Endodermal cell (in vitro differentiated cells): ENCODE measurements at regions not wholly inside any gene's neighbourhood (a gene's known extent, or its start where the extent isn't known, plus 50 kb on each side); places are given as distances from the start of the nearest gene placed in this dataset.

Experiments used
- DNase-seq: peaks from one replicate; pipeline ENCODE4 v3.0.0-alpha.2; 2017
- H3K27ac ChIP-seq: 2 replicates; pipeline ENCODE4 v1.5.1; 2013; ENCODE audit warnings: mild to moderate bottlenecking, low read depth, low read length, moderate library complexity
- H3K27me3 ChIP-seq: 2 replicates; pipeline ENCODE4 v1.6.1; 2013; ENCODE audit warnings: mild to moderate bottlenecking, low read length, moderate library complexity; ENCODE audit not compliant: insufficient read depth, control insufficient read depth, poor library complexity, severe bottlenecking
- H3K36me3 ChIP-seq: 2 replicates; pipeline ENCODE4 v1.7.0; 2013; ENCODE audit warnings: mild to moderate bottlenecking, low read length, moderate library complexity; ENCODE audit not compliant: control insufficient read depth, insufficient read depth
- H3K4me1 ChIP-seq: one replicate; pipeline ENCODE4 v1.7.0; 2013; ENCODE audit warnings: low read length; ENCODE audit not compliant: control insufficient read depth, insufficient read depth
- H3K4me3 ChIP-seq: 2 replicates; pipeline ENCODE4 v1.5.1; 2013; ENCODE audit warnings: mild to moderate bottlenecking, low read length, moderate library complexity
- H3K9ac ChIP-seq: 2 replicates; pipeline ENCODE4 v1.6.1; 2013; ENCODE audit warnings: mild to moderate bottlenecking, low read length, moderate library complexity; ENCODE audit not compliant: poor library complexity, severe bottlenecking; ENCODE audit errors: extremely low read depth
- H3K9me3 ChIP-seq: 2 replicates; pipeline ENCODE4 v1.6.1; 2013; ENCODE audit warnings: mild to moderate bottlenecking, low read length, moderate library complexity; ENCODE audit not compliant: control insufficient read depth
- H3K27ac Mint-ChIP-seq: 2 replicates; pipeline ENCODE4 v1.8.0; 2020; ENCODE audit warnings: mixed read lengths
- H3K27me3 Mint-ChIP-seq: 2 replicates; pipeline ENCODE4 v1.8.0; 2021; ENCODE audit warnings: mild to moderate bottlenecking, mixed read lengths; ENCODE audit not compliant: insufficient read depth
- H3K36me3 Mint-ChIP-seq: 2 replicates; pipeline ENCODE4 v1.8.0; 2020; ENCODE audit warnings: low read depth, mixed read lengths
- H3K4me1 Mint-ChIP-seq: 2 replicates; pipeline ENCODE4 v1.8.0; 2020; ENCODE audit warnings: mixed read lengths
- H3K4me3 Mint-ChIP-seq: 2 replicates; pipeline ENCODE4 v1.8.0; 2020; ENCODE audit warnings: mild to moderate bottlenecking, moderate library complexity, mixed read lengths
- H3K9me3 Mint-ChIP-seq: 2 replicates; pipeline ENCODE4 v1.8.0; 2020; ENCODE audit warnings: mild to moderate bottlenecking, mixed read lengths
- CTCF ChIP-seq: fragments of 200-600 bp; sonication (generic); conservative IDR thresholded peaks from 2 replicates; pipeline ENCODE4 v1.5.0; 2021; ENCODE audit warnings: antibody characterized with exemption, mild to moderate bottlenecking
- WGBS, 2 experiments: methylation state at CpG; one replicate each; pipeline versions ENCODE4 v1.1.5 to v1.1.7; 2013; ENCODE audit warnings: missing lambda C conversion rate in 2 of 2, mixed read lengths in 1 of 2; ENCODE audit not compliant: insufficient coverage in 1 of 2, insufficient read length in 1 of 2; 5-methylcytosine and 5-hydroxymethylcytosine counted together

- Mint-ChIP-seq H3K4me3 (no peak overlapping the region), H3K27me3 (no peaks in the 10 kb centered on the region), H3K9me3 (peaks cover 1% of the 10 kb centered on the region), H3K27ac (no peak overlapping the region), H3K36me3 (no peaks in the 10 kb centered on the region), H3K4me1 (no peaks in the 10 kb centered on the region)
- DNase-seq, result no peak
- no peak overlapping the region for H3K9ac ChIP-seq
- H3K36me3 ChIP-seq, result no peaks in the 10 kb centered on the region
- no peak overlapping the region for H3K27ac ChIP-seq
- no peaks in the 10 kb centered on the region for H3K4me1 ChIP-seq
- no peaks in the 10 kb centered on the region for H3K9me3 ChIP-seq
- peak; percentile 16 for TF ChIP-seq CTCF
- H3K27me3 ChIP-seq, result no peaks in the 10 kb centered on the region
- 87 to 100% methylated on average over 1 to 3 of the region's 3 CpGs for WGBS, 2 experiments
- H3K4me3 ChIP-seq, result no peak overlapping the region
These were observed 284.4 kb downstream of the OSTF1 start for GRCh38 chr9:75372499-75373268.

GRCh38 chr9:75376680-75377254 lies 288.5 kb downstream of the OSTF1 start:
- no peaks in the 10 kb centered on the region for H3K27me3 Mint-ChIP-seq
- Histone ChIP-seq H3K27me3 (no peaks in the 10 kb centered on the region), H3K27ac (no peak overlapping the region), H3K9ac (no peak overlapping the region), H3K36me3 (no peaks in the 10 kb centered on the region), H3K4me1 (no peaks in the 10 kb centered on the region), H3K9me3 (no peaks in the 10 kb centered on the region), H3K4me3 (no peak overlapping the region)
- 87 to 95% methylated on average over 2 to 3 of the region's 3 CpGs for WGBS, 2 experiments
- H3K4me1 Mint-ChIP-seq, result no peaks in the 10 kb centered on the region
- H3K9me3 Mint-ChIP-seq, result peaks cover 1% of the 10 kb centered on the region
- H3K36me3 Mint-ChIP-seq, result no peaks in the 10 kb centered on the region
- H3K4me3 Mint-ChIP-seq, result no peak overlapping the region
- no peak for DNase-seq
- no peak overlapping the region for H3K27ac Mint-ChIP-seq
- no peak for TF ChIP-seq CTCF

- no peak overlapping the region for H3K9ac ChIP-seq
- H3K27me3 Mint-ChIP-seq, result no peaks in the 10 kb centered on the region
These were observed 289.7 kb downstream of the OSTF1 start for GRCh38 chr9:75378036-75378435.

More at GRCh38 chr9:75378036-75378435, 289.7 kb downstream of the OSTF1 start:
- WGBS, 2 experiments, result 72 to 89% methylated on average over 8 to 9 of the region's 9 CpGs
- Histone ChIP-seq H3K4me3 (no peak overlapping the region), H3K27me3 (no peaks in the 10 kb centered on the region), H3K9me3 (peaks cover 10% of the 10 kb centered on the region), H3K36me3 (no peaks in the 10 kb centered on the region), H3K27ac (no peak overlapping the region), H3K4me1 (no peaks in the 10 kb centered on the region)
- Mint-ChIP-seq H3K27ac (no peak overlapping the region), H3K36me3 (no peaks in the 10 kb centered on the region), H3K4me1 (no peaks in the 10 kb centered on the region), H3K9me3 (peaks cover 10% of the 10 kb centered on the region), H3K4me3 (no peak overlapping the region)
- no peak for TF ChIP-seq CTCF
- DNase-seq, result no peak
